Nephron (organoid): ENCODE measurements at regions not wholly inside any gene's neighbourhood (a gene's known extent, or its start where the extent isn't known, plus 50 kb on each side); places are given as distances from the start of the nearest gene placed in this dataset.

Experiments
- H3K27ac Mint-ChIP-seq, 3 experiments: 2 replicates each; pipeline ENCODE4 v1.8.0; 2020; ENCODE audit warnings: mixed read lengths in 3 of 3, mild to moderate bottlenecking in 2 of 3, moderate library complexity in 1 of 3
- H3K27me3 Mint-ChIP-seq: 2 replicates; pipeline ENCODE4 v1.8.0; 2021; ENCODE audit warnings: low read depth, mild to moderate bottlenecking, moderate library complexity, mixed read lengths
- H3K36me3 Mint-ChIP-seq: 2 replicates; pipeline ENCODE4 v1.8.0; 2020; ENCODE audit warnings: low read depth, mixed read lengths
- H3K4me1 Mint-ChIP-seq: 2 replicates; pipeline ENCODE4 v1.8.0; 2020; ENCODE audit warnings: mixed read lengths
- H3K4me3 Mint-ChIP-seq, 3 experiments: 2 replicates each; pipeline ENCODE4 v1.8.0; 2020; ENCODE audit warnings: mild to moderate bottlenecking in 3 of 3, mixed read lengths in 3 of 3, moderate library complexity in 2 of 3
- H3K9me3 Mint-ChIP-seq: 2 replicates; pipeline ENCODE4 v1.8.0; 2020; ENCODE audit warnings: mixed read lengths
- TF ChIP-seq, protein P1 (sequence below), 3 experiments: fragments of 200-600 bp; sonication (generic); IDR thresholded peaks; one replicate each; pipeline ENCODE4 v1.5.0; 2021; ENCODE audit warnings: antibody characterized with exemption in 3 of 3; ENCODE audit not compliant: unreplicated experiment in 3 of 3

DNA sequence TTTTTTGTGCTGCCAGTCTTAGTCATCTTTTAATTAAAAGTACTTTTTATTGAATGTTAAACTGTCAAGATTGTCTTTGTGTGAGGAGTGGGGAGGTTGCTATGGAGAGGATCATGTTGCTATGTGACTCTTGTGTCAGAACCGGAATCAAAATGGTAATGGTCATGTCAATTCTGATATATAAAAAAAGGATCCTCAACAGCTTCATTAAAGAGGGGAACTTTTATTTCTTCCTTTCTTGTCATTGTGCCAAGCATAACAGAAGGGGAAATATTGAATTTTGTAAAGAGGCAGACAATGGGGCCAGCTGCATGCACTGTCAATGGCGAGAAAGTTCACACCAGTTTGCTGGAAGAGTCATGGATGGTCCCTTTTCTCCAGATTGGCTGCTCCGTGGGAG lies 564.8 kb downstream of the VRK1 start:
- peaks cover 27% of the 10 kb centered on the region for H3K27me3 Mint-ChIP-seq
- peaks cover 3% of the 10 kb centered on the region for H3K9me3 Mint-ChIP-seq
- no peak overlapping the region for H3K4me3 Mint-ChIP-seq
- no peaks in the 10 kb centered on the region for H3K36me3 Mint-ChIP-seq
- H3K27ac Mint-ChIP-seq = no peak overlapping the region
- H3K4me1 Mint-ChIP-seq = no peaks in the 10 kb centered on the region
- TF ChIP-seq, protein P1, sequence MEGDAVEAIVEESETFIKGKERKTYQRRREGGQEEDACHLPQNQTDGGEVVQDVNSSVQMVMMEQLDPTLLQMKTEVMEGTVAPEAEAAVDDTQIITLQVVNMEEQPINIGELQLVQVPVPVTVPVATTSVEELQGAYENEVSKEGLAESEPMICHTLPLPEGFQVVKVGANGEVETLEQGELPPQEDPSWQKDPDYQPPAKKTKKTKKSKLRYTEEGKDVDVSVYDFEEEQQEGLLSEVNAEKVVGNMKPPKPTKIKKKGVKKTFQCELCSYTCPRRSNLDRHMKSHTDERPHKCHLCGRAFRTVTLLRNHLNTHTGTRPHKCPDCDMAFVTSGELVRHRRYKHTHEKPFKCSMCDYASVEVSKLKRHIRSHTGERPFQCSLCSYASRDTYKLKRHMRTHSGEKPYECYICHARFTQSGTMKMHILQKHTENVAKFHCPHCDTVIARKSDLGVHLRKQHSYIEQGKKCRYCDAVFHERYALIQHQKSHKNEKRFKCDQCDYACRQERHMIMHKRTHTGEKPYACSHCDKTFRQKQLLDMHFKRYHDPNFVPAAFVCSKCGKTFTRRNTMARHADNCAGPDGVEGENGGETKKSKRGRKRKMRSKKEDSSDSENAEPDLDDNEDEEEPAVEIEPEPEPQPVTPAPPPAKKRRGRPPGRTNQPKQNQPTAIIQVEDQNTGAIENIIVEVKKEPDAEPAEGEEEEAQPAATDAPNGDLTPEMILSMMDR (IDR thresholded peaks at IDR 0.05; ENCODE audit: unreplicated experiment in 3 of 3) = no peak

DNA sequence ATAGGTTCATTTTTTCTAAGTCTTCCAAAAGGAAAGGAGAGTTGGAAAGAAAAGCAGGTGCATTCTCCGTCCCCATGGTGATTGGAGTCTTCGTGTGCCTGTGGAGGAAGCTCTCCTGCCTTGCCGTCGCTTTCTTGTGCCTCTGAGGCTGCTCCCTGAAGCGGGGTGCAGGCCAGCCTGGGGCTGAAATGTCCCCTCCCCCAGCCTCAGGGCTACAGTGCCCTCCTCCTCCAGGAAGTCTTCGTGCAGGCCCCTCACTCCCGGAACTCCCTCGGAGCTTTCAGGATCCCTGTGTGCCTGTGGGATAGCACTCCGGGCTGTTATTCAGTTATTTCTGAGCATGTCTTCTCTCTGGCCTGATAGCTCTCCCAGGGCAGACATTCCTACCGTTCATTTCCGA lies 569.2 kb downstream of the VRK1 start:
- Mint-ChIP-seq H3K36me3 (no peaks in the 10 kb centered on the region), H3K9me3 (peaks cover 3% of the 10 kb centered on the region), H3K4me3 (no peak overlapping the region), H3K27ac (no peak overlapping the region), H3K27me3 (peaks cover 26% of the 10 kb centered on the region), H3K4me1 (peaks cover under 1% of the 10 kb centered on the region)
- TF ChIP-seq, protein P1 (IDR thresholded peaks at IDR 0.05; ENCODE audit: unreplicated experiment in 3 of 3) = no peak

DNA sequence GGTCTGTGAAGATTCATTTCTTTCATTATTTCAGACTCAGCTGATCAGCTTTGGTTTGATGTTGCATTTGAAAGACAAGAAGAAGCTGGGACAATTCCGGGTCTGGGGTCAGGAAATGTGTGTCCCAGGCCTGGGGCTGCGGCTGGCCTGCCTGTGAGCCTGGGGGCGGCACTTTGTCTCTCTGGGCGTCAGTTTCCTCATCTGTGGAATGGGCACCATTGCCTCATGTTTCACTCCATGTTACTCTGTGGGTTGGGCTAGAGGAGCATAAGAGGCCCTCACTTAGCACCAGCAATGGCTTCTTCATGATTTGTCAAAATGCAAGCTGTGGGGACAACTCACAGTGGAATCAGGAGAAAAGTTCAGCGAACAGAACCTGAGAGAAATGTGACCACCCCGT lies 570.1 kb downstream of the VRK1 start:
- peaks cover 5% of the 10 kb centered on the region for H3K4me1 Mint-ChIP-seq
- peaks cover 3% of the 10 kb centered on the region for H3K9me3 Mint-ChIP-seq
- H3K36me3 Mint-ChIP-seq = no peaks in the 10 kb centered on the region
- H3K27me3 Mint-ChIP-seq = peaks cover 26% of the 10 kb centered on the region
- no peak overlapping the region for H3K4me3 Mint-ChIP-seq
- TF ChIP-seq, protein P1 (IDR thresholded peaks at IDR 0.05; ENCODE audit: unreplicated experiment in 3 of 3) = no peak
- no peak overlapping the region for H3K27ac Mint-ChIP-seq

DNA sequence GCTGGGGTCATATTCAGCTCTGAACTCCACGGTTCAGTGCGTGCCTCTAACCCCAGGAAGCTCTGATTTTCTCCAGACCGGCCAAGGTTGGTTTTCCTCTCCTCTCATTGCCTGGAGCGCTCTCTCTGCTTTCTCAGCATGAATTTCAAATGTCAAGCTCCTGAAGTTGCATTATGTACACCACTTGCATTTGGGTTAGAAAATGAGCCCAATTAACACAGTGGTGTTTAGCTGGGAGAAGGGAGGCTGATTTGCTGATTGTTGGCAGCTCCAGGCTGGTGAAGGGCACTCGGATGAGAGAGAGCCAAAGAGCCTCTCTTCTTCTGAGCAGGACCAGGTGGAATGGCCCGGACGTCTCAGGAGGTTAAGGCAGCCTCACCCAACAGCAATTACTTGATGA lies 570.9 kb downstream of the VRK1 start:
- H3K27ac Mint-ChIP-seq = no peak overlapping the region
- H3K9me3 Mint-ChIP-seq = peaks cover 3% of the 10 kb centered on the region
- no peaks in the 10 kb centered on the region for H3K36me3 Mint-ChIP-seq
- H3K27me3 Mint-ChIP-seq = peaks cover 26% of the 10 kb centered on the region
- H3K4me1 Mint-ChIP-seq = peaks cover 5% of the 10 kb centered on the region
- TF ChIP-seq, protein P1 (IDR thresholded peaks at IDR 0.05; ENCODE audit: unreplicated experiment in 3 of 3) = no peak
- H3K4me3 Mint-ChIP-seq = no peak overlapping the region

DNA sequence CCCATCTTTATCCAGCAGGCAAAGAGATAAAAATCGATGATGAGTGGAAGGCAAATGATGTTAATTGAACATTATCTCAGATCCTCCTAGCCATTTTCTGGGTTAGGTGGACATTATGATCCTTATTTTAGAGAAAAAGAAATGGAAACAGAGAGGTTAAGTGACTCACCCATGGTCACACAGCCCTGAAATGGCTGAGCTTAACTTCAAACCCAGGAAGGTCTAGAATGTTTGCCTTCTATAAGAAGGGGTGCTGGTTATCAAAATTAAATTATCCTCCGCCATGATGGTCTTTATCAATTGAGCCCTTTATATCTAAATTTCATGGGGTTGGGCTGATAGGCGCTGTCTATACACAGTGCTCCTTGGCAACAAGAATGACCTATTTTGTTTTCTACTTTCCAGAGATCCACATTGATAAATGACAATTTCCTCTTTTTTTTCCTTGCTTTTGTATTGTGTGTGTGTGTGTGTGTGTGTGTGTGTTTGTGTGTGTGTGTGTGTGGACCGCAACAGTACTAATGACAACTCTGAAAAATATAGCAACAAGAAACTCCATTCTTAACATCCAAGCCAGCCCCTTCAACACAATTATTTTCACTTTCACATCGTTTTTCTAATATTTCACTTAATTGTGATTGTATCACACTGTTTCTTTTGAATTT lies 571.9 kb downstream of the VRK1 start:
- no peak overlapping the region for H3K4me3 Mint-ChIP-seq
- H3K27ac Mint-ChIP-seq = no peak overlapping the region
- peaks cover 3% of the 10 kb centered on the region for H3K9me3 Mint-ChIP-seq
- H3K36me3 Mint-ChIP-seq = no peaks in the 10 kb centered on the region
- peaks cover 5% of the 10 kb centered on the region for H3K4me1 Mint-ChIP-seq
- TF ChIP-seq, protein P1 (IDR thresholded peaks at IDR 0.05; ENCODE audit: unreplicated experiment in 3 of 3) = no peak
- H3K27me3 Mint-ChIP-seq = peaks cover 22% of the 10 kb centered on the region

DNA sequence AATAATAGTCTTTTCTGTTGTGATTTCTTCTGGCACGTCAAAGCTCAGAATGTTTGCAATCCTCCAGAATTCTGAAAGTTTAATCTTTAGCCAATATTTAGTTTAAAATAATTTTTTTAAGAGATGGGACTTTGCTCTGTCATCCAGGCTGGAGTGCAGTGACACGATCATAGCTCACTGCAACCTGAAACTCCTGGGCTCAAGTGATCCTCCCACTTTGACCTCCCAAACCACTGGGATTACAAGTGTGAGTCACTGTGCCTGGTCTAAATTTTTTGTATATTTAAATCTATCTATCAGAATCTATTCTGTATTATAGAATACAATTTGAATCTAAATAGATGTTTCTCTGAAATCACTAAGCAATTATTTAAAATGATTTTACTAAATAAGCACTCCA lies 572.7 kb downstream of the VRK1 start:
- H3K36me3 Mint-ChIP-seq = no peaks in the 10 kb centered on the region
- peaks cover 18% of the 10 kb centered on the region for H3K27me3 Mint-ChIP-seq
- no peak overlapping the region for H3K27ac Mint-ChIP-seq
- peaks cover 5% of the 10 kb centered on the region for H3K4me1 Mint-ChIP-seq
- peaks cover 3% of the 10 kb centered on the region for H3K9me3 Mint-ChIP-seq
- TF ChIP-seq, protein P1 (IDR thresholded peaks at IDR 0.05; ENCODE audit: unreplicated experiment in 3 of 3) = no peak
- no peak overlapping the region for H3K4me3 Mint-ChIP-seq
